Testis (tissue), 2 donors: ENCODE measurements at regions not wholly inside any gene's neighbourhood (a gene's known extent, or its start where the extent isn't known, plus 50 kb on each side); places are given as distances from the start of the nearest gene placed in this dataset.

Experiments
- CTCF ChIP-seq, 3 experiments: fragments of 450-650 bp in 2 of 3; fragments of 200-600 bp in 1 of 3; sonication (generic) in 1 of 3; IDR thresholded peaks; one replicate each; pipeline ENCODE4 v1.5.1; 2016 to 2019; ENCODE audit warnings: antibody characterized with exemption in 3 of 3, mild to moderate bottlenecking in 2 of 3, moderate library complexity in 1 of 3
- POLR2A ChIP-seq: fragments of 450-650 bp; IDR thresholded peaks from one replicate; pipeline ENCODE4 v1.6.1; 2017; ENCODE audit warnings: antibody characterized with exemption, mild to moderate bottlenecking, moderate library complexity

DNA sequence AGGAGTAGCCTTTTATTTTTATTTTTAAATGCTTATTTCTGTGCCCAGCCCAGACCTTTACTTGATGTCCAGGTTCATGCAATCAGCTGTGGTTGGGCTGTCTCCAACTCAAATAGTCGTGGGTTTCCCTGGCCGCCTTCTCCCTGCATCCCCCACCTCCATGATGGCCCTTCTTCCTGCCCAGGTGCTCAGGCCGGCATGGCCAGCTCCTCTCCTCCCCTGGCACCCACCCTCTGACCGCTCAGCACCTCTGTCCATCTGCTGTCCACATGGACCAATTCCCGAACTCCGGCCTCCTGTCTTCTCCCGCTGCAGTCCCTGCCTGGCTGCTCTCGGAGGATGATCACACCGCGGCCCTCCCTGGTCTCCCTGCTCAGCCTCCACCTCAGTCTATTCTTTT is 81.2 kb upstream of the SULF2 start:
- no peak for TF ChIP-seq CTCF (IDR thresholded peaks at IDR 0.05)
- TF ChIP-seq POLR2A = no peak
